HUES6 (cell line): ENCODE measurements at regions not wholly inside any gene's neighbourhood (a gene's known extent, or its start where the extent isn't known, plus 50 kb on each side); places are given as distances from the start of the nearest gene placed in this dataset.

Experiments
- H3K27ac ChIP-seq: 2 replicates; pipeline ENCODE4 v1.7.0; 2013; ENCODE audit warnings: low read depth, mild to moderate bottlenecking, low read length, inconsistent platforms
- H3K27me3 ChIP-seq: 2 replicates; pipeline ENCODE4 v1.6.1; 2013; ENCODE audit warnings: low read length; ENCODE audit not compliant: control insufficient read depth, insufficient read depth
- H3K36me3 ChIP-seq: 2 replicates; pipeline ENCODE4 v1.6.1; 2013; ENCODE audit warnings: low read length; ENCODE audit not compliant: control insufficient read depth, insufficient read depth
- H3K4me1 ChIP-seq: 2 replicates; pipeline ENCODE4 v1.6.1; 2013; ENCODE audit warnings: low read length; ENCODE audit not compliant: control insufficient read depth, insufficient read depth
- H3K4me3 ChIP-seq: 2 replicates; pipeline ENCODE4 v1.5.1; 2013; ENCODE audit warnings: low read depth, low read length
- H3K9ac ChIP-seq: one replicate; pipeline ENCODE4 v1.6.1; 2013; ENCODE audit warnings: mild to moderate bottlenecking, low read length
- H3K9me3 ChIP-seq: 2 replicates; pipeline ENCODE4 v1.6.1; 2013; ENCODE audit warnings: low read depth, low read length; ENCODE audit not compliant: control insufficient read depth, insufficient read depth

DNA sequence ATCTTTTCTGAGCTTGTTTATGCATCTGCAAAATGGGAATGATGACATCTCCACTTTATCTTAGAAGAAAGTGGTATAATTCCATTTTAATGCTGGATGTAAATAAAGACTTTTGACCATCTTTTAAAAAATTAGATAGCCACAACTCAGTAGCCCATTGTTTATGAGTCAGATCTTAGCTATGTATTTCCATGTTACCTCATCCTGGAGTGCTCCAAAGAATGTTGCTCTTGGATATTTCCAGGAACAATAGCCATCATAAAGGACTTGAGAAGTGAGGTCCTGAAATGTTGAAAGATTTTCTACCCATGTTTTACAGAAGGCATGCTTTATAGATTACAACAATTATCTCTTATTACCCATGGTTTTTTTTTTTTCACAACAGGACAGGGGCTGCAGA, 229.3 kb upstream of the EDNRB start:
- H3K4me3 ChIP-seq: no peak overlapping the region
- no peak overlapping the region for H3K9ac ChIP-seq
- H3K27ac ChIP-seq: no peak overlapping the region; the same call in 1 of the 2 replicates
- no peaks in the 10 kb centered on the region for H3K9me3 ChIP-seq
- H3K27me3 ChIP-seq: no peaks in the 10 kb centered on the region
- H3K36me3 ChIP-seq: no peaks in the 10 kb centered on the region
- H3K4me1 ChIP-seq: no peaks in the 10 kb centered on the region

- no peaks in the 10 kb centered on the region for H3K9me3 ChIP-seq
- H3K4me3 ChIP-seq: no peak overlapping the region
- H3K9ac ChIP-seq: no peak overlapping the region
- H3K27me3 ChIP-seq: no peaks in the 10 kb centered on the region
- H3K36me3 ChIP-seq: no peaks in the 10 kb centered on the region
- no peak overlapping the region for H3K27ac ChIP-seq
- no peaks in the 10 kb centered on the region for H3K4me1 ChIP-seq
These were observed 226.6 kb upstream of the EDNRB start for GRCh38 chr13:78145276-78145675.

DNA sequence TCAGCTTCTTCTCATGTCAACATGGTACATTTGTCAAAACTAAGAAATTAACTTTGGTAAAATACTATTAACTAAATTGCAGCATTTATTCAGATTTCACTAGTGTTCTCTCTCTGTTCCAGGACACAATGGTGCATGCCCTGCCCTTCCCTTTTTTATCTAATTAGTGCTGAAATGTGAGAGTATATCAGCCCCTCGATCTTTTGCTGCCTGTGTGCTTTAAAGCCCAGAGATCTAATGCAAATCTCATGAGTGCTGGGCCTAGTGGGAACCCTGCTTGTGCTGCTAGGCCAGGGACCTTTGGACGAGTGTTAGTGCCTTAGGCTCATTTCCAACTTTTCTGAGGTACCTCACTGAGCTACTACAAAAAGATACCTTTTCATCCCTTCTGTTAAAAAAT, 221.1 kb upstream of the EDNRB start:
- Histone ChIP-seq H3K27me3 (no peaks in the 10 kb centered on the region), H3K9me3 (no peaks in the 10 kb centered on the region), H3K27ac (no peak overlapping the region), H3K9ac (no peak overlapping the region), H3K4me3 (no peak overlapping the region), H3K36me3 (no peaks in the 10 kb centered on the region), H3K4me1 (no peaks in the 10 kb centered on the region)

DNA sequence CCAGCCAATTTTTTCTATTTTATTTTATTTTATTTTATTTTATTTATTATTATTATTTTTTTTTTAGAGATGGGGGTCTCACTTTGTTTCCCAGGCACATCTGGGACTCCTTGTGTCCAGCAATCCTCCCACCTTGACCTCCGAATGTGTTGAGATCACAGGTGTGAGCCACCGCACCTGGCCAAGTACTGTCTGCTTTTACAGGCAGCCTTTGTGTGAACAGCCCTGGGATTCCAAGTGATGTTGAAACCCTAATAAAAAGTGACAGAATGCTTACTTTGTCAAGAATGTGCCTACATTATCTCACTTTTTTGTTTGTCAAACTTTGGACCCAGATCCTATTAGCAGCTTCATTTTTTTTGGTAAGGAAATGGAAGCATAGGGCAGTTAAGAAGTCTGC, 220.1 kb upstream of the EDNRB start:
- H3K4me3 ChIP-seq: no peak overlapping the region
- no peaks in the 10 kb centered on the region for H3K4me1 ChIP-seq
- H3K27ac ChIP-seq: no peak overlapping the region
- no peaks in the 10 kb centered on the region for H3K27me3 ChIP-seq
- H3K9ac ChIP-seq: no peak overlapping the region
- no peaks in the 10 kb centered on the region for H3K36me3 ChIP-seq
- H3K9me3 ChIP-seq: no peaks in the 10 kb centered on the region

GRCh38 chr13:78137404-78138142, 218.9 kb upstream of the EDNRB start:
- Histone ChIP-seq H3K27me3 (no peaks in the 10 kb centered on the region), H3K27ac (no peak overlapping the region), H3K9me3 (no peaks in the 10 kb centered on the region), H3K4me1 (no peaks in the 10 kb centered on the region), H3K4me3 (no peak overlapping the region), H3K36me3 (no peaks in the 10 kb centered on the region), H3K9ac (no peak overlapping the region)

DNA sequence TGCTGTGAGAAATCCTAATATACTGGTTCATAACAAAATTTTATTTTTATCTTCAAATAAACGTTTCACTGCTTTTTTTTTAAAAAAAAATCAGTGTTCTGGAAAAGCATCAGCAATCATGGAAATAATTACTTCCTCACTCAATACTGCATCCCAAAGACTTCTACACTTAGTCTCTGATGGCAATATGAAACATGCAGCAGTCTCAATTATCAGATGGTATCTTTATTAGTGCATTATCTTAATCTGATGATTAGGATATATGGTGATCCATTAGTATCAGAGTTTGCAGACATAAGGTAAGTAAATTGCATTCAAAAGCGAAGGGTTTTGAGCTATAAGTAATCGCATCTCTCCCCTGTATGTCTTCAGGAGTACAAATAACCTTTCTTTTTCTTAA, 218.3 kb upstream of the EDNRB start:
- H3K4me3 ChIP-seq: no peak overlapping the region
- H3K9me3 ChIP-seq: no peaks in the 10 kb centered on the region
- no peak overlapping the region for H3K9ac ChIP-seq
- H3K27ac ChIP-seq: no peak overlapping the region
- H3K4me1 ChIP-seq: no peaks in the 10 kb centered on the region
- H3K36me3 ChIP-seq: no peaks in the 10 kb centered on the region
- no peaks in the 10 kb centered on the region for H3K27me3 ChIP-seq

DNA sequence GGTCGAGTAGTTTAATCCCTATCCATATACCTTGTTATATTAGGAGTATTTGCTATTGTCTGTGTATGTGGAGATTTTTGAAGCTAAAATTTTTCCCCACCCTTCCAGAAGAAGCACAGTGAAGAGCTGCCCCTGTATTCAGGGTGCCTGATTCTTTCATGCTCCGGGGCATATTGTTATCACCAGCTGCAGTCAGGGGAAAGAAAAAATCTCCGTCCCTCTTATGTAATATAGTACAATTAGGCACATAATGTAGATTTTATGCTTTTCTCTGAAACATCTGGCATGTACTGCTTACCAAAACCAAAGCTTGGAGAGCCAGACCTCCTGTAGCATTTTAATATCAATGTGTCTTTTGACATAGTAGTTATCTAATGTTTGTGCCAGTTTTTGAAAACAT, 214.9 kb upstream of the EDNRB start:
- Histone ChIP-seq H3K4me1 (no peaks in the 10 kb centered on the region), H3K4me3 (no peak overlapping the region), H3K9ac (no peak overlapping the region), H3K27ac (no peak overlapping the region), H3K9me3 (no peaks in the 10 kb centered on the region), H3K27me3 (no peaks in the 10 kb centered on the region), H3K36me3 (no peaks in the 10 kb centered on the region)

GRCh38 chr13:78131811-78132210, 213.2 kb upstream of the EDNRB start:
- no peak overlapping the region for H3K9ac ChIP-seq
- no peaks in the 10 kb centered on the region for H3K36me3 ChIP-seq
- H3K4me3 ChIP-seq: no peak overlapping the region
- H3K27ac ChIP-seq: no peak overlapping the region
- H3K4me1 ChIP-seq: no peaks in the 10 kb centered on the region
- H3K9me3 ChIP-seq: no peaks in the 10 kb centered on the region
- no peaks in the 10 kb centered on the region for H3K27me3 ChIP-seq

- H3K27ac ChIP-seq: no peak overlapping the region
- no peaks in the 10 kb centered on the region for H3K27me3 ChIP-seq
- no peaks in the 10 kb centered on the region for H3K9me3 ChIP-seq
- H3K4me1 ChIP-seq: no peaks in the 10 kb centered on the region
- no peaks in the 10 kb centered on the region for H3K36me3 ChIP-seq
- no peak overlapping the region for H3K9ac ChIP-seq
- no peak overlapping the region for H3K4me3 ChIP-seq
These were observed 212.7 kb upstream of the EDNRB start for GRCh38 chr13:78131346-78131745.

GRCh38 chr13:78129823-78130222, 211.2 kb upstream of the EDNRB start:
- no peaks in the 10 kb centered on the region for H3K4me1 ChIP-seq
- H3K9ac ChIP-seq: no peak overlapping the region
- no peaks in the 10 kb centered on the region for H3K27me3 ChIP-seq
- H3K36me3 ChIP-seq: no peaks in the 10 kb centered on the region
- no peak overlapping the region for H3K4me3 ChIP-seq
- no peak overlapping the region for H3K27ac ChIP-seq
- H3K9me3 ChIP-seq: no peaks in the 10 kb centered on the region

- H3K36me3 ChIP-seq: no peaks in the 10 kb centered on the region
- no peaks in the 10 kb centered on the region for H3K27me3 ChIP-seq
- no peak overlapping the region for H3K4me3 ChIP-seq
- no peak overlapping the region for H3K9ac ChIP-seq
- H3K27ac ChIP-seq: no peak overlapping the region
- H3K9me3 ChIP-seq: no peaks in the 10 kb centered on the region
- H3K4me1 ChIP-seq: no peaks in the 10 kb centered on the region
These were observed 210.7 kb upstream of the EDNRB start for GRCh38 chr13:78129359-78129758.
